NB4 (cell line): ENCODE measurements at regions not wholly inside any gene's neighbourhood (a gene's known extent, or its start where the extent isn't known, plus 50 kb on each side); places are given as distances from the start of the nearest gene placed in this dataset.

Experiments used
- MYC ChIP-seq: IDR thresholded peaks from 2 replicates; pipeline ENCODE4 v1.6.1; 2011; ENCODE audit warnings: low read depth, low read length
- POLR2A ChIP-seq: IDR thresholded peaks from 2 replicates; pipeline ENCODE4 v1.6.1; 2011; ENCODE audit warnings: mild to moderate bottlenecking; ENCODE audit not compliant: insufficient read length; ENCODE audit errors: extremely low read depth
- TF ChIP-seq, protein P1 (sequence below): IDR thresholded peaks from one replicate; pipeline ENCODE4 v1.5.1; 2012; ENCODE audit warnings: low read depth, low read length
- TF ChIP-seq, protein P2 (sequence below): IDR thresholded peaks from 2 replicates; pipeline ENCODE4 v1.6.1; 2011; ENCODE audit warnings: low read depth, low read length

DNA sequence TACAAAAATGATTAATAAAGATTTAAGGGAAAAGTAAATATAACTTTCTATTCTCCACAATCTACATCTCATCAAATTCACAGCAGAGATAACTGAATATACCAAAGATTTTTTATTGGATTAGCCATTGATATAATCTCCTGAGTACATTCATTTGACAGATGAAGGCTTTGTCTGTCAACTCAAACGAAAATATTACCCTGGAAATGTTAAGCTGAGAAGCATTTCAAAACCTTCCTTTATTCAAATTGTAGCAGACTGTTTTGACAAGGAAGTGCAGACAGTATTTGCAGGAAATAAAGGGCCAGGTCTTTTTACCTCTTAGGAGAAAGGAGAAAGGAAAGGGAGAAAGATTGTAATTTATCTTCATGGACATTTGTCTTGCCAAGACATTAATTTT lies 473.5 kb downstream of the TMEM182 start:
- TF ChIP-seq, protein P1, sequence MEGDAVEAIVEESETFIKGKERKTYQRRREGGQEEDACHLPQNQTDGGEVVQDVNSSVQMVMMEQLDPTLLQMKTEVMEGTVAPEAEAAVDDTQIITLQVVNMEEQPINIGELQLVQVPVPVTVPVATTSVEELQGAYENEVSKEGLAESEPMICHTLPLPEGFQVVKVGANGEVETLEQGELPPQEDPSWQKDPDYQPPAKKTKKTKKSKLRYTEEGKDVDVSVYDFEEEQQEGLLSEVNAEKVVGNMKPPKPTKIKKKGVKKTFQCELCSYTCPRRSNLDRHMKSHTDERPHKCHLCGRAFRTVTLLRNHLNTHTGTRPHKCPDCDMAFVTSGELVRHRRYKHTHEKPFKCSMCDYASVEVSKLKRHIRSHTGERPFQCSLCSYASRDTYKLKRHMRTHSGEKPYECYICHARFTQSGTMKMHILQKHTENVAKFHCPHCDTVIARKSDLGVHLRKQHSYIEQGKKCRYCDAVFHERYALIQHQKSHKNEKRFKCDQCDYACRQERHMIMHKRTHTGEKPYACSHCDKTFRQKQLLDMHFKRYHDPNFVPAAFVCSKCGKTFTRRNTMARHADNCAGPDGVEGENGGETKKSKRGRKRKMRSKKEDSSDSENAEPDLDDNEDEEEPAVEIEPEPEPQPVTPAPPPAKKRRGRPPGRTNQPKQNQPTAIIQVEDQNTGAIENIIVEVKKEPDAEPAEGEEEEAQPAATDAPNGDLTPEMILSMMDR = no peak
- TF ChIP-seq POLR2A = no peak
- TF ChIP-seq MYC = no peak
- TF ChIP-seq, protein P2, sequence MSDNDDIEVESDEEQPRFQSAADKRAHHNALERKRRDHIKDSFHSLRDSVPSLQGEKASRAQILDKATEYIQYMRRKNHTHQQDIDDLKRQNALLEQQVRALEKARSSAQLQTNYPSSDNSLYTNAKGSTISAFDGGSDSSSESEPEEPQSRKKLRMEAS = no peak
